OCI-LY3 (cell line): ENCODE measurements at regions not wholly inside any gene's neighbourhood (a gene's known extent, or its start where the extent isn't known, plus 50 kb on each side); places are given as distances from the start of the nearest gene placed in this dataset.

Experiments
- H2AFZ ChIP-seq: fragments of 200-600, 300-600 bp; shearing (Covaris generic); 2 replicates; pipeline ENCODE4 v1.6.0; 2014; ENCODE audit warnings: antibody characterized with exemption, low read depth, low read length
- H3K27ac ChIP-seq: fragments of 200-600, 300-600 bp; sonication (generic); 2 replicates; pipeline ENCODE4 v1.5.1; 2014; ENCODE audit warnings: mild to moderate bottlenecking, low read length, moderate library complexity, mixed read lengths
- H3K27me3 ChIP-seq: fragments of 200-600, 300-600 bp; sonication (generic); 2 replicates; pipeline ENCODE4 v1.6.1; 2014; ENCODE audit warnings: low read depth, low read length, mixed read lengths
- H3K36me3 ChIP-seq: fragments of 200-600, 300-600 bp; sonication (generic); replicated peaks from 2 replicates; pipeline ENCODE3; 2014; ENCODE audit warnings: low read depth, low read length, mixed read lengths
- H3K4me1 ChIP-seq: fragments of 300-600, 200-600 bp; sonication (generic); 2 replicates; pipeline ENCODE4 v1.6.1; 2014; ENCODE audit warnings: low read length, mixed read lengths
- H3K4me2 ChIP-seq: fragments of 200-600, 300-600 bp; sonication (generic); 2 replicates; pipeline ENCODE4 v1.6.1; 2014; ENCODE audit warnings: low read length, mixed read lengths
- H3K4me3 ChIP-seq: fragments of 300-600, 200-600 bp; sonication (generic); 2 replicates; pipeline ENCODE4 v1.5.1; 2014; ENCODE audit warnings: antibody characterized with exemption, mild to moderate bottlenecking, low read length, moderate library complexity
- H3K79me2 ChIP-seq: fragments of 300-600, 200-600 bp; shearing (Covaris generic); 2 replicates; pipeline ENCODE4 v1.6.1; 2014; ENCODE audit warnings: mild to moderate bottlenecking, low read length, mixed read lengths
- H3K9ac ChIP-seq: fragments of 300-600, 200-600 bp; shearing (Covaris generic); 2 replicates; pipeline ENCODE4 v1.6.0; 2014; ENCODE audit warnings: mild to moderate bottlenecking, low read length, moderate library complexity
- H3K9me3 ChIP-seq: fragments of 200-600, 300-600 bp; shearing (Covaris generic); 2 replicates; pipeline ENCODE4 v1.6.1; 2014; ENCODE audit warnings: low read length, mixed read lengths; ENCODE audit not compliant: insufficient read depth
- H4K20me1 ChIP-seq: fragments of 200-600, 300-600 bp; sonication (generic); 2 replicates; pipeline ENCODE4 v1.6.1; 2016; ENCODE audit warnings: low read length, mixed read lengths; ENCODE audit not compliant: insufficient read depth
- EZH2phosphoT487 ChIP-seq: fragments of 200-600 bp; shearing (Covaris generic); IDR thresholded peaks from 2 replicates; pipeline ENCODE4 v1.6.1; 2018; ENCODE audit warnings: antibody characterized with exemption, mixed run types, low read depth
- TF ChIP-seq, protein P1 (sequence below): fragments of 200-600, 300-600 bp; sonication (generic); IDR thresholded peaks from 2 replicates; pipeline ENCODE4 v1.5.1; 2014; ENCODE audit warnings: antibody characterized with exemption, low read length, low read depth

DNA sequence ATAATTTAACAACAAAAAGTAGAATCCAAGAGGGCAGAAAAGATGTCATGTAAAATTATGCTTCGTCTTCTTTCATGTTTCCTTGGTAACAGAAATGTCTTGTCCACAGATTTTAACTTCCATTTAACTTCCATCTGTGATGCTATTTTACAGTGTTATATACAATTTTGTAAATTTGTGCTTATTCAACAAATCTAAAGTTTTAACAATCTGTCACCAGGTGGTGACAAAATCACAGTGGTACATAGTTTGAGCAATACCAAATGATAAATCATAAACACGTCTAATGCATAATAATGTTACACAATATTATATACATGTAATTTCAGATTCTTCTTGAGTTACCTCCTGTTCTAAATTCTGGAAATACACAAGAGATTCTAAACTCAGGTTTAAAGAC lies 784.4 kb upstream of the CELF2 start:
- no peaks in the 10 kb centered on the region for H3K79me2 ChIP-seq
- H3K27ac ChIP-seq = no peak overlapping the region
- no peaks in the 10 kb centered on the region for H4K20me1 ChIP-seq
- H3K4me3 ChIP-seq = no peak overlapping the region
- no peaks in the 10 kb centered on the region for H3K36me3 ChIP-seq
- no peaks in the 10 kb centered on the region for H3K9me3 ChIP-seq
- H3K4me2 ChIP-seq = no peak overlapping the region
- no peaks in the 10 kb centered on the region for H3K4me1 ChIP-seq
- H3K9ac ChIP-seq = no peak overlapping the region
- H2AFZ ChIP-seq = no peak overlapping the region
- no peaks in the 10 kb centered on the region for H3K27me3 ChIP-seq
- no peak for TF ChIP-seq EZH2phosphoT487
- TF ChIP-seq, protein P1, sequence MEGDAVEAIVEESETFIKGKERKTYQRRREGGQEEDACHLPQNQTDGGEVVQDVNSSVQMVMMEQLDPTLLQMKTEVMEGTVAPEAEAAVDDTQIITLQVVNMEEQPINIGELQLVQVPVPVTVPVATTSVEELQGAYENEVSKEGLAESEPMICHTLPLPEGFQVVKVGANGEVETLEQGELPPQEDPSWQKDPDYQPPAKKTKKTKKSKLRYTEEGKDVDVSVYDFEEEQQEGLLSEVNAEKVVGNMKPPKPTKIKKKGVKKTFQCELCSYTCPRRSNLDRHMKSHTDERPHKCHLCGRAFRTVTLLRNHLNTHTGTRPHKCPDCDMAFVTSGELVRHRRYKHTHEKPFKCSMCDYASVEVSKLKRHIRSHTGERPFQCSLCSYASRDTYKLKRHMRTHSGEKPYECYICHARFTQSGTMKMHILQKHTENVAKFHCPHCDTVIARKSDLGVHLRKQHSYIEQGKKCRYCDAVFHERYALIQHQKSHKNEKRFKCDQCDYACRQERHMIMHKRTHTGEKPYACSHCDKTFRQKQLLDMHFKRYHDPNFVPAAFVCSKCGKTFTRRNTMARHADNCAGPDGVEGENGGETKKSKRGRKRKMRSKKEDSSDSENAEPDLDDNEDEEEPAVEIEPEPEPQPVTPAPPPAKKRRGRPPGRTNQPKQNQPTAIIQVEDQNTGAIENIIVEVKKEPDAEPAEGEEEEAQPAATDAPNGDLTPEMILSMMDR = no peak

DNA sequence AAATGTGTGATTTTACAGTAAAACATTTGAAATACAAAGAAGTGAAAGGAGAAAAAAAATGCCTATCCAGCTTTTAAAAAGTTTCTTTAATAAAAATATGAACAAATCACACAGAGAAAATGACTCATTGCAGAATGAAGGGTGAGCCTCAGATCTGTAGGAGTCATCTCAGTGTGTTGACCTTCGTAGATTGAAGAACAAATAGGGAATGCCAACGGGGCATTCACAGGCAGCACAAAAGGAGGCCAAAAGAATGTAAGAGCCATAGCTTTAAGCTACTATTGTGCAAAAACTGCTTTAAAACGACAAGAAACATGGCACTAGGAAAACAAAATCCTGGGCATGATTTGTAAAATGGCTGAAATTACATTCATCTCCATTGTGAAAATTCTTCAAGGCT lies 782.7 kb upstream of the CELF2 start:
- Histone ChIP-seq H4K20me1 (no peaks in the 10 kb centered on the region), H3K79me2 (no peaks in the 10 kb centered on the region), H3K4me2 (no peak overlapping the region), H3K27me3 (no peaks in the 10 kb centered on the region), H3K36me3 (no peaks in the 10 kb centered on the region), H3K4me3 (no peak overlapping the region), H3K4me1 (no peaks in the 10 kb centered on the region), H3K9ac (no peak overlapping the region), H2AFZ (no peak overlapping the region), H3K27ac (no peak overlapping the region), H3K9me3 (no peaks in the 10 kb centered on the region)
- TF ChIP-seq, protein P1 = no peak
- no peak for TF ChIP-seq EZH2phosphoT487

DNA sequence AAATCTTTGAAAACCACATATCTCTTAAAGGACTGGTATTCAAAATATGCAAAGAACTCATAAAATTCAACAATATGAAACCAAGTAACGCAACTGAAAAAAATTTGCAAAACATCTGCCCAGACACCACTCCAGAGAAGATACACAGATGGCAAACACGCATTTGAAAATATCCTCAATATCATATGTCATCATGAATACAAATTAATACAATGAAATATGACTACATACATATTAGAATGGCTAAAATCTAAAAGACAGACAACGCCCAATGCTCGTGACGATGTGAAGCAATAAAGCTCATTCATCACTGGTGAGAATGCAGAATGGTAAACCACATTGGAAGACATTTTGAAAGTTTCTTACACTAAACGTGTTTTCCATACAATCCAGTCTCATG lies 770.1 kb upstream of the CELF2 start:
- no peak overlapping the region for H2AFZ ChIP-seq
- no peak overlapping the region for H3K4me2 ChIP-seq
- no peaks in the 10 kb centered on the region for H4K20me1 ChIP-seq
- H3K27me3 ChIP-seq = no peaks in the 10 kb centered on the region
- no peaks in the 10 kb centered on the region for H3K79me2 ChIP-seq
- no peak overlapping the region for H3K4me3 ChIP-seq
- TF ChIP-seq, protein P1 = no peak
- no peak for TF ChIP-seq EZH2phosphoT487
- H3K27ac ChIP-seq = no peak overlapping the region
- H3K9ac ChIP-seq = no peak overlapping the region
- no peaks in the 10 kb centered on the region for H3K9me3 ChIP-seq
- H3K36me3 ChIP-seq = no peaks in the 10 kb centered on the region
- H3K4me1 ChIP-seq = no peaks in the 10 kb centered on the region

DNA sequence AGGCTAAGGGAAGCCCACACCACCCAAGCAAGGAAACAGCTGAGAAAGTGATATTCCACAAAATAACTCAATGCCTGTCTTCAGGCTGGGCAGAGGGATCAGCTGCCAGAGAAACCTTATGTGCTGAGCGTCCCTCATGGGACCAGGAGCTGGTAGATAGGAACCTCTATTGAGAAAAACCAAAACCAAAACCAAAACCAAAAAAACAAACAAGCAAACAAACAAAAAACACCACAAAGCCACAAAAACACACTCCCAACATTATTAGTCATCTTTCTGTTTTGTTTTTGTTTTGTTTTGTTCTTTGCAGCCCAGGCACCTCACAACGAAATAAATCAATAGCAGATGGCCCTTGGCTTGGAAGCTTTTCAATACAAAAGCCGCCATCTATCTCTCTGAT lies 760.8 kb upstream of the CELF2 start:
- no peaks in the 10 kb centered on the region for H3K79me2 ChIP-seq
- H3K4me2 ChIP-seq = no peak overlapping the region
- H3K27ac ChIP-seq = no peak overlapping the region
- no peaks in the 10 kb centered on the region for H3K9me3 ChIP-seq
- no peaks in the 10 kb centered on the region for H3K27me3 ChIP-seq
- H3K36me3 ChIP-seq = no peaks in the 10 kb centered on the region
- no peak overlapping the region for H2AFZ ChIP-seq
- TF ChIP-seq EZH2phosphoT487 = no peak
- H4K20me1 ChIP-seq = no peaks in the 10 kb centered on the region
- no peak overlapping the region for H3K4me3 ChIP-seq
- H3K9ac ChIP-seq = no peak overlapping the region
- no peaks in the 10 kb centered on the region for H3K4me1 ChIP-seq

DNA sequence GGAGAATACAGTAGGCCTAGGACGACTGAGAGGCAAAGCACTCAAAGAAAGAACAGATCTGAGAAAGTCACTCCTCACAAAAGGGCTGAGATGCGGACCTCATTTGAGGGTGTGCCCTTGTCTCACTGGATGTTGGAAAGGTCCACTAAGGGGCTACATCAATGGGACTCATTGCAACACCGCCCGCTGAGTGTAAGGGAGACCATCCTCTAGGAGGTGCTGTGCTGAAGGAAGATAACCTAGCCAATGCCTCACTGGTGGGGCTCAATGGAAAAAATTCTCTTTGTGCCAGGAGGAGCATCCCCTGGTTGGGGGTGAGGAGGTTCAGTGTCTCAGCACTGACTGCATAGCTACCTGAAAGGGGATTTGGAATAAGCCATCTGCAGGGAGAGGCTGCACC lies 758.7 kb upstream of the CELF2 start:
- no peaks in the 10 kb centered on the region for H3K79me2 ChIP-seq
- no peaks in the 10 kb centered on the region for H3K4me1 ChIP-seq
- H3K4me2 ChIP-seq = no peak overlapping the region
- no peak overlapping the region for H3K9ac ChIP-seq
- H3K27me3 ChIP-seq = no peaks in the 10 kb centered on the region
- H4K20me1 ChIP-seq = no peaks in the 10 kb centered on the region
- no peaks in the 10 kb centered on the region for H3K9me3 ChIP-seq
- no peak for TF ChIP-seq EZH2phosphoT487
- TF ChIP-seq, protein P1 = no peak
- no peaks in the 10 kb centered on the region for H3K36me3 ChIP-seq
- no peak overlapping the region for H3K4me3 ChIP-seq
- no peak overlapping the region for H3K27ac ChIP-seq
- no peak overlapping the region for H2AFZ ChIP-seq
